Endodermal cell (in vitro differentiated cells): ENCODE measurements at regions not wholly inside any gene's neighbourhood (a gene's known extent, or its start where the extent isn't known, plus 50 kb on each side); places are given as distances from the start of the nearest gene placed in this dataset.

Source experiments
- DNase-seq: peaks from one replicate; pipeline ENCODE4 v3.0.0-alpha.2; 2017
- H3K27ac ChIP-seq: 2 replicates; pipeline ENCODE4 v1.5.1; 2013; ENCODE audit warnings: mild to moderate bottlenecking, low read depth, low read length, moderate library complexity
- H3K27me3 ChIP-seq: 2 replicates; pipeline ENCODE4 v1.6.1; 2013; ENCODE audit warnings: mild to moderate bottlenecking, low read length, moderate library complexity; ENCODE audit not compliant: insufficient read depth, control insufficient read depth, poor library complexity, severe bottlenecking
- H3K36me3 ChIP-seq: 2 replicates; pipeline ENCODE4 v1.7.0; 2013; ENCODE audit warnings: mild to moderate bottlenecking, low read length, moderate library complexity; ENCODE audit not compliant: control insufficient read depth, insufficient read depth
- H3K4me1 ChIP-seq: one replicate; pipeline ENCODE4 v1.7.0; 2013; ENCODE audit warnings: low read length; ENCODE audit not compliant: control insufficient read depth, insufficient read depth
- H3K4me3 ChIP-seq: 2 replicates; pipeline ENCODE4 v1.5.1; 2013; ENCODE audit warnings: mild to moderate bottlenecking, low read length, moderate library complexity
- H3K9ac ChIP-seq: 2 replicates; pipeline ENCODE4 v1.6.1; 2013; ENCODE audit warnings: mild to moderate bottlenecking, low read length, moderate library complexity; ENCODE audit not compliant: poor library complexity, severe bottlenecking; ENCODE audit errors: extremely low read depth
- H3K9me3 ChIP-seq: 2 replicates; pipeline ENCODE4 v1.6.1; 2013; ENCODE audit warnings: mild to moderate bottlenecking, low read length, moderate library complexity; ENCODE audit not compliant: control insufficient read depth
- H3K27ac Mint-ChIP-seq: 2 replicates; pipeline ENCODE4 v1.8.0; 2020; ENCODE audit warnings: mixed read lengths
- H3K27me3 Mint-ChIP-seq: 2 replicates; pipeline ENCODE4 v1.8.0; 2021; ENCODE audit warnings: mild to moderate bottlenecking, mixed read lengths; ENCODE audit not compliant: insufficient read depth
- H3K36me3 Mint-ChIP-seq: 2 replicates; pipeline ENCODE4 v1.8.0; 2020; ENCODE audit warnings: low read depth, mixed read lengths
- H3K4me1 Mint-ChIP-seq: 2 replicates; pipeline ENCODE4 v1.8.0; 2020; ENCODE audit warnings: mixed read lengths
- H3K4me3 Mint-ChIP-seq: 2 replicates; pipeline ENCODE4 v1.8.0; 2020; ENCODE audit warnings: mild to moderate bottlenecking, moderate library complexity, mixed read lengths
- H3K9me3 Mint-ChIP-seq: 2 replicates; pipeline ENCODE4 v1.8.0; 2020; ENCODE audit warnings: mild to moderate bottlenecking, mixed read lengths
- CTCF ChIP-seq: fragments of 200-600 bp; sonication (generic); conservative IDR thresholded peaks from 2 replicates; pipeline ENCODE4 v1.5.0; 2021; ENCODE audit warnings: antibody characterized with exemption, mild to moderate bottlenecking
- WGBS, 2 experiments: methylation state at CpG; one replicate each; pipeline versions ENCODE4 v1.1.5 to v1.1.7; 2013; ENCODE audit warnings: missing lambda C conversion rate in 2 of 2, mixed read lengths in 1 of 2; ENCODE audit not compliant: insufficient coverage in 1 of 2, insufficient read length in 1 of 2; 5-methylcytosine and 5-hydroxymethylcytosine counted together

DNA sequence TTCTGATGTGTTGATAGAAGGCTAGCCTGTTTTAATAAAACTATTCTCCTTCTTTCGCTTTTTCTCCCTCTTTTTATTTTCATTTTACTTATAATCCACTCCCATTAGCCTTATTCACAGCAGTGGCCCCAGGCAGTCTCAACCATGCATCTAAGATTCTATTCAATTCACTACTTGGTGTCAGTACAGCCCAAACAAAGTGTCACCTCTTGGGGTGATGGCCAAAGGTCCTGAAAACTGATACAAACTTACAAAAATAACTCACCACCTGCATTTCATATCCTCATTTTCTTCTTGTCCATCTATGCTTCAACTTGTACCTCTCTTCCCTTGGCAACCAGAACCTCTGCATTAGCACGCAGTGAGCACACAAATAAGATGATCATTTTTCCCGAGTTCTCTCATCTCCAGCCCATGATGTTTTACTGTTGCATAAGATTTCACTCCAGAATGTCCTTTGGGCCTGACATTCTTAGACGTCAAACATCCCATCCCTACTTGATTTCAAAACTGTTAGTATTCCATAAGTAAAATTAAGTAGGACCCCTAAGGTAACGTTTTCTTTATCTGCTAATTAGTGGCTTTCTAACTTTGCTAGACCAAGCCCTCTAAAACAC is 559.3 kb upstream of the TNP1 start:
- no peak for TF ChIP-seq CTCF
- H3K4me3 Mint-ChIP-seq, result no peak overlapping the region
- H3K4me1 ChIP-seq, result peaks cover 11% of the 10 kb centered on the region
- no peak overlapping the region for H3K27ac Mint-ChIP-seq
- H3K4me1 Mint-ChIP-seq, result peaks cover 25% of the 10 kb centered on the region
- H3K9me3 ChIP-seq, result no peaks in the 10 kb centered on the region
- no peak overlapping the region for H3K9ac ChIP-seq
- H3K36me3 Mint-ChIP-seq, result no peaks in the 10 kb centered on the region
- DNase-seq, result no peak
- H3K27me3 ChIP-seq, result no peaks in the 10 kb centered on the region
- no peaks in the 10 kb centered on the region for H3K36me3 ChIP-seq
- 94 to 100% methylated on average over 2 to 5 of the region's 5 CpGs for WGBS, 2 experiments
- no peaks in the 10 kb centered on the region for H3K9me3 Mint-ChIP-seq
- no peak overlapping the region for H3K4me3 ChIP-seq
- peaks cover 21% of the 10 kb centered on the region for H3K27me3 Mint-ChIP-seq
- H3K27ac ChIP-seq, result no peak overlapping the region

DNA sequence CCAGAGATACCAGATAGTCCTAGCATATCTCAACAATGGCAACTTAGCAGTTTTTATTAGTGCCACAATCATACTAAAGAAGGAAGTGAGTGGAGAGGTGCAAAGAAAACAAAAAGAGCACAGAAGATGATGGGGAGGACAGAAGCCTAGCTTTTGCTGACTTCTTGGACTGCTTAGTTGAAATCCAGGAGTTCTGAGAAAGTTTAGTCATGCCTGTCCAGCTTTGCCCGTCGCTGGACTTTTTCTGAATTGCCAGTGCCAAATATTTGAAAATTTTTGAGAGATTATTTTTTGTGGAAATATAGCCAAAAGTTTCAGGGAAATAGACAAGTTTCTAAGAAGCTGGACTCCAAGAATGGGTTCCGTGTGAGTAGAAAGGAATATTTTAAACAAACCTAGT is 558.7 kb upstream of the TNP1 start:
- no peak for TF ChIP-seq CTCF
- Histone ChIP-seq H3K36me3 (no peaks in the 10 kb centered on the region), H3K4me1 (peaks cover 11% of the 10 kb centered on the region), H3K27ac (no peak overlapping the region), H3K4me3 (no peak overlapping the region), H3K27me3 (no peaks in the 10 kb centered on the region), H3K9me3 (no peaks in the 10 kb centered on the region), H3K9ac (no peak overlapping the region)
- H3K27me3 Mint-ChIP-seq, result peaks cover 21% of the 10 kb centered on the region
- 82 to 93% methylated on average over 3 of the region's 3 CpGs for WGBS, 2 experiments
- no peaks in the 10 kb centered on the region for H3K36me3 Mint-ChIP-seq
- peaks cover 25% of the 10 kb centered on the region for H3K4me1 Mint-ChIP-seq
- H3K9me3 Mint-ChIP-seq, result no peaks in the 10 kb centered on the region
- no peak overlapping the region for H3K4me3 Mint-ChIP-seq
- H3K27ac Mint-ChIP-seq, result no peak overlapping the region
- DNase-seq, result no peak

DNA sequence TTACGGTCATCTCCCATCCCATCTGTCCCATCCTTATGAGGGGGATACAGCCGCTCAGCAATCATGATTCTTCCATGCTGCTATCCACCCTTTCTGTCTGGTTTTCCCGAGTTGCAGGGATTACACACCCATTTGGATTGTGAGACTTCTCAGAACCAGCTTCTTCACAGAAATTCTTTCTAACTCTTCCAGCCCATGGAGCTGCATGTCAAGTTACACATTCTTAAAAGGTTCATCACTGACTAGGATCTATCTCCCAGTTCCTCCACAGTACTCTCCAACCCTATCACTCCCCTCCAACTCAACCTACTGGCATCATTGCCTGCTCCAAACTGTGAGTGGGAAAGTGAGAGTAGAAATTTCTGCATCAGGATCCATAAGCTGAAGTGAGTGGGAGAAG is 558.2 kb upstream of the TNP1 start:
- Histone ChIP-seq H3K27ac (no peak overlapping the region), H3K36me3 (no peaks in the 10 kb centered on the region), H3K9me3 (no peaks in the 10 kb centered on the region), H3K9ac (no peak overlapping the region), H3K4me1 (peaks cover 11% of the 10 kb centered on the region), H3K27me3 (no peaks in the 10 kb centered on the region), H3K4me3 (no peak overlapping the region)
- Mint-ChIP-seq H3K9me3 (no peaks in the 10 kb centered on the region), H3K36me3 (no peaks in the 10 kb centered on the region), H3K27me3 (peaks cover 21% of the 10 kb centered on the region), H3K27ac (no peak overlapping the region), H3K4me1 (peaks cover 27% of the 10 kb centered on the region), H3K4me3 (no peak overlapping the region)
- no peak for TF ChIP-seq CTCF
- WGBS, 2 experiments, result 81 to 92% methylated on average over 3 of the region's 3 CpGs
- no peak for DNase-seq
